Limb (tissue), 2 donors: ENCODE measurements at regions not wholly inside any gene's neighbourhood (a gene's known extent, or its start where the extent isn't known, plus 50 kb on each side); places are given as distances from the start of the nearest gene placed in this dataset.
"Not testable (repeated sequence)": the region's sequence is repeated elsewhere in the genome, so short reads cannot be mapped to it uniquely, and the experiment has no call there.

Source experiments
- DNase-seq, 2 donors: peaks; one replicate each; pipeline ENCODE4 v3.0.0-alpha.2; 2016; ENCODE audit errors: extremely low spot score in 2 of 2

DNA sequence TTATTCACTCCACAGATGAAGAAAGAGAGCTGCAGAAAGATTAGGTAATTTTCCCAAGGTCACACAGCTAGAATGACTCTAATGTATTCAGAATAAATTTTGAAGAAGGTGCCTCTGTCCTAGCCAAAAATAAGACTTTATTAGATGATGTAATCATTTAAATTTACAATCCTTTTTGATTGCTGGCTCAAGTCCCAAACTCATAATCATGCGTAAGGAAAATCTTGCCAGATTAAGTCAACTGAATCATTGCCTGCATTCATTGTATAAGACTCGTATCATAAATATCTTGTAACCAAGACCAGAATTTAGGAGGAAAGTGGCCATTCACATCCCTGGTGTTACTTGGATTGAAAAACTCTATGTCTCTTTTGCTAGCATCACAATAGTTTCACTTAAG, 53.1 kb upstream of the STK39 start:
- no peak for DNase-seq

DNA sequence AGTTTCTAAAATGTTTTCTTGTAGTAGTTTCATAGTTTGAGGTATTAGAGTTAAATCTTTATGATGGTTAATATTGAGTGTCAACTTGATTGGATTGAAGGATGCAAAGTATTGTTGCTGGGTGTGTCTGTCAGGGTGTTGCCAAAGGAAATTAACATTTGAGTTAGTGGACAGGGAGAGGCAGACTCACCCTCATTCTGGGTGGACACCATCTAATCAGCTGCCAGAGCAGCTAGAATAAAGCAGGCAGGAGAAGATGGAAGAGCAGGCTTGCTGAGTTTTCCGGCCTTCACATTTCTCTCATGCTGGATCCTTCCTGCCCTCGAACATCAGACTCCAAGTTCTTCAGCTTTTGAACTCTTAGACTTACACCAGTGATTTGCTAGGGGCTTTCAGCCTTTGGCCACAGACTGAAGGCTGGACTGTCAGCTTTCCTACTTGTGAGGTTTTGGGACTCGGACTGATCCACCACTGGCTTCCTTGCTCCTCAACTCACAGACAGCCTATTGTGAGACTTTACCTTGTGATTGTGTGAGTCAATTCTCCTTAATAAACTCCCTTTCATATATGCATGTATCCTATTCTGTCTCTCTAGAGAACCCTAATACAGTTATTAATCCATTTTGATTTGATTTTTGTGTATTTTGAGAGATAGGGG, 56.8 kb upstream of the STK39 start:
- DNase-seq, result no peak

DNA sequence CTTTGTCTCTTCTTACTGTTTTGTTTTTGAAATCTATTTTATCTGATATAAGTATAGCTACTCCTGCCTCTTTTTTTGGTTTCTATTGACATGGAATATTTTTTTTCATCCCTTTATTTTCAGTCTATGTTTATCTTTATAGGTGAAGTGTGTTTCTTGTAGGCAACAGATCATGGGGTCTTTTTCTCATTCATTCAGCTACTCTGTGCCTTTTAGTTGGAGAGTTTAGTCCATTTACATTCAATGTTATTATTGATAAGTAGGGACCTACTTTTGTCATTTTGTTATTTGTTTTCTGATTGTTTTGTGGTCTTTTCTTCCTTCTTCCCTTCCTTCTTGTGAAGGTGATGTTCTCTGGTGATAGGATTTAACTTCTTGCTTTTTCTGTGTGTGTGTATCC, 60.0 kb upstream of the STK39 start:
- no peak for DNase-seq

DNA sequence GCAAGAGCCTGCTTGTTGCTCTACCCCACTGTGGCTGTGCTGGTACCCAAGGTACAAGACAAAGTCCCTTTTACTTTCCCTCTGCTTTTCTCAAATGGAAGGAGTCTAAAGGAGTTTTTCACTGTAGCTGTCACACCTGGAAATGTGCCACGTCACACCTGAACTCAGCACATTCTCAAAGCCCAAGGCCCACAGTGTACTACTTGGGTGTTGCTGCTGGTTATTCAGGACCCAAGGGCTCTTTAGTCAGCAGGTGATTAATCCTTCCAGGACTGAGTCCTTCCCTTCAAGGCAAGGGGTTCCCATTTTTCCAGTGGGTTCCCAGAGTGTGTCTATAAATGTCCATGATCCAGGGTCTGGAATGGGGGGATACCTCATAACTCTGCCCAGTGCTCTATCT, 63.2 kb upstream of the STK39 start:
- no peak for DNase-seq

DNA sequence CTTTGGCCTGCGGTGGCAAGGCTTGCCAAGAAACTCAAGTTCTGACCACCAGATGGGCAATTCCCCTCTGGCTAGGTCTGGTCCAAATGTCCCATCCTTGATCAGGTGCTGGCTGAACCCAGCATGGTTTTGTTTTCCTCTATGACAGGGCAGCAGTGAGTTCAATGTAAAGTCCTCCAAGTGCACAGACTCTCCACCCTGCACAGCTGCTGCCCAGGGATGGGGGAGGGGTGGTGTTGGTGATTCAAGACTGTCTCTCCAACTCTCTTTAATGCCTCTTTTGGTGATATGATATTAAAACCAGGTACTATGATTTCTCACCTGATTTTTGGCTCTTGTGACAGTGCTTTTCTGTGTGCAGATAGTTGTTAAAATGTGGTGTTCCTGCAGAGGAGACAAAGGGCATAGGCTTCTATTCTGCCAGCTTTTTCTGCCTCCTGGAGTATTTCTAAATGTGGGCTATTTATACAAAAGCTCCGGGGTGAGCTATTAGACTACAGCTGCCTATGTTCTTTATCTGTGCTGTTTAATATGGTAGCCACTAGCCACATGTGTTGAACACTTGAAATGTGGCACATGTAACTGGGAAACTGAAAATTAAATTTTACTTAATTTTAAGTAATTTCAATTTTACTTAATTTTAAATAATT, 64.0 kb upstream of the STK39 start:
- DNase-seq, result peak in 1 of 2 donors; percentile 51

DNA sequence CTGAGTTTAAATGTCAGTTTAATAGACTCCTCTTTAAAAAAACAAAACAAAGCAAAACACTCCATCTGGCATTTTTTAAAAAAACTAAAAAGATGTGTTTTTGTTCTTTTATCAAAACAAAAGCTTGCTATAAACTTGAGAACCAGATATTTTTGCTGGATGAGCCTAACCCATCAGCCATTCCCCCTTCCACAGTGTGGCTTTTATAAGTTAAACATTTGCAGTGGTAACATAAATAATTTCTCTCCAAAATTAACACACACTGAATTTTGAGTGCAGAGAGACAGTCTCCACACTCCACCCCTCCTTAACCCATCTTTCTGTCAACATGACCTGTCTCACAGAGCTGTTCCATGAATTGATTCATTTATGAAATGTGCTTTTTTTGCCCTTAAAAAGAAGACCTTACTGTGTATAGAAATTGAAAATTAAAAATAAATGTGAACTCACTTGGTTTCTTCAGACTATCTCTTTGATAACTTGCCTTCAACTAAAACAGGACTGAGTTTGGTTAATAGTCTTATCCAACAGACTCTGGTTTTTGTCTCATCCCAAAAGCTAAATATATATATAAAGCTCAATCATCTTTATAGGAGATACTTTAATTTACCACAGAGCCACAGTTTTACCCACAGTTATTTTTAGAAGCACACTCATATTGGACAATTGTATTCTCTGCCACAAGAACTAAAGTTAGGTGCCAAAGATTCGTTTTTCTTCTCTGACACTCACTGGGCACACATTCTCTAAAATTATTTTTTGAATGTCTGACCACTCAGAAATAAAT, 64.8 kb upstream of the STK39 start:
- no peak for DNase-seq

DNA sequence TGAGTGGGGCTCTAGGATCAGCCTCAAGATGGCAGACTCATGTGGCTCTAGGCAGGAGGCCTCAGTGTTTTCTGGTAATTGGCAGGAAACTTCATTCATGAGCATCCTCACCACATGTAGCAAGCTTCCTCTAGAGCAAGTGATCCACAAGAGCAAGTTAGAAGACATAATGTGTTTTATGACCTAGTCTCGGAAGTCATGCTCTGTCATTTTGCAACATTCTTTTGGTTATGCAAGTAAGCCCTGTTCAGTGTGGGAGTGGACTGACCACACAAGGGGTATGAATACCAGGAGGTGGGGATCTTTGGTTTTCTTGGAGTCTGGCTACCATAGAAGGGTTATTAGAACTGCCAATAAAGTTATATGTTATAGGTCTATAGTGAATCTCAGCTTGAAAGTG, 66.8 kb upstream of the STK39 start:
- no peak for DNase-seq

DNA sequence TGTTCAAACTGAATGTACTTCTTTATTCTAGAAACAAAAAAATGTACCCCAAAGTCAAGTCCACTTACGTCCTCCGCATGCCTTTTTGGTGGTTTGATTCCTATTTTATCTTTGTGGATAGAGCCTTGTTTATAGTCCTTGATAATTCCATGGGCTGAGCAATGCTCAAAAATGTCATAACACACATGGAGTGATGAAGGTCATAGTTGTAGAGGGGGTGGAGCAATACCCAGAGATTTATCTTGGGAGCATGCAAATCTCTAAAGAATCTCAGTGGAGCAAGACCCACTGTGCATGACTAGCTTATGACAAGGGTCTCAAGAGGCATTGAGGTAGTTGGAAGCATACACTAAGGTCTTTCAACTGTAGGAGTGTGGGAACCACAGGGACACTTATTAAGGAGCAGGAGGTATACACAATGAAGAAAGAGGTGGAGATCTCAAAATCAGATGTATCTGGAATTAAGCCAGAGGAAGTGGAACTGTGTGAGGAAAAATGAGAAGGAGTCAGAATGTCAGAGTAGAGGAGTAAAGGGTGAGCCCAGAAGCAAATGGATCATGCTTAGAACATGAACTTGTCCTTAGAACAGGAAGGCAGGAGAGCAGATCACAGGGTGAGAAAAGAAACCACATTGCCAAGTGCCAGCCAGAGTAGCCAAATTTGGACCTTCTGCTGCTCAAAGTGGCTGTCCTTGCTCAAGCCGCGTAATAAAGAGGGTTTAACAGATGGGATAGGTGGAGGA, 68.1 kb upstream of the STK39 start:
- DNase-seq, result no peak

DNA sequence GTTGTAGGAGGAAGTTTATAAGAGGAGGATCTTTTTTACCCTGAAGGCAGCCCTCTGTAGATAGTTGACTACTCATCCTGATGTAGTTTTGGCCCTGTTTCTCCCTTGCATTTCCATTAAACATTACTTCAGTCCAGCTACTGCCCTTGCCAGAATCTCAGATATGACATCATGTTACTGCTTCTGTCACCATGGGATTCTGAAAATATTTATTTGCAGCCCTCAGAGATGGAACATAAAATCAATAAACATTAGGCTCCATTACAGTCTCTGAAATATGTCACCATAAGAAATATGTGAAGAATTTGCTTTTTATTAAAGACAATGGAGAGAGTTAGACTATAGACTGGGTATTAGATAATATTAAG, 68.7 kb upstream of the STK39 start:
- peak in 1 of 2 donors; percentile 55 for DNase-seq

DNA sequence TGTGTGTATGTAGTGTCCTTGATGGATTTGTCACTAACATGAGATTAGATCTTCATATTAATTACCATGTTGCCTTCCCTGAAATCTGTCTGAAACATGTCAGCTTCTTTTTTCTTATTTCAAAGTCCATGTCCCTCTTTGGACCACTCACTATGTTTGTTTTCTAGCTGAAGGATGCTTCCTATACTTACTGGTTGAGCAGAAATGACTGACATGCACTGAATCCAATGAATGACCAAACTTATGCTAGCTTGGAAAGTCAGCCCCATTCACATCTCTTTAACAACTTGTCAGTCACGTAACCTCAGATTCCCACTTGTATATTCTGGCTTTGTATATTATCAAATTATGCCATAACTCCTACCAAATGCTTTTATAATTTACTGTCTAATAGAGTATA, 69.9 kb upstream of the STK39 start:
- DNase-seq, result no peak

DNA sequence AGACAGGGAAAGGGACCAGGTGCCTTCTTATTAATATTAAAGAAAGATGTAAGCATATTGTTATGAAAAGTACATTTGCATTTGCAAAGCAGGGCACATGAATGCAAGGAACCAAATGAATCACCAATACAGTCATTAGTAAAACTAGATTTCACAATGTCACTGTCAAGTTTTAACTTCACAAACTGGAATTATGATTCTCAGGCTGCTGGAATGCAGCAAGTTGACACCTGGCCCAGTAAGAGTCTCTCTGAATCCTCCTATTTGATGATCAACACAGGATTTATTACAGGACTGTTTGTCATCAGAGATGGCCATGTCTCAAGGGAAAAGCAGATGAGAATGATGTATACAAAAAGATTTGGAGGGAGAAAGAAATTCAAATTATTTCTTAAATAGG, 72.9 kb upstream of the STK39 start:
- DNase-seq, result no peak

DNA sequence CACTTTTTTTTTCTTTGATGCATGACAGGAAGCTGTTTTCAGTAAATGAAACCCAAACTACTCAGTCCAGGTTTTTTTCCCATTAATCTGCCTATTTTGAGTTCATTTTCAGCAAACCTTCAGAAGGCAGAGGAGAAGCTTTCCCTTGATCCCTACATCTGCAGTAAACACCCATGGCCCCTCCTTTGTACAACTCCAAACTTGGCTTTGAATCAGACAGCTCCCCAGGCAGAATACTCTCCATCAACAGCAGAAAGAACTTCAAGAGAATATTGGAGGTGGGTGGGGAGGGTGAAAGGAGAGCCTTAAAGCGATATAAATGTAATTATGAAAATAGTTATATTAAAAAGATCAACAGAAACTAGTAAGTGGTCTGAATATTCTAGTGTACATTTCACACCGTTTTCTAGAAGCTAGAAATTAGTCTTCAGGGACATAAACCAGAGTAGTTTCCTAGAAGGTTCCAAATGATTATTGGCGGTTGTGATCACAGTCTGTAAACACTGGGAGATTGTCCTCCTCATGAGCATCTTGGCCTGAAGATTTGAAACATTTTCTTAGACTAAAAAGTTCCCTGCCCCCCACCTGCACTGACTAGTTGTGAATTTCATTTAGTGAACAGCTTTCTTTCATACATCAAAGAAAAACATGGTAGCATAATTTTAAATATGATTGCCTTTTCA, 75.1 kb upstream of the STK39 start:
- DNase-seq, result no peak

DNA sequence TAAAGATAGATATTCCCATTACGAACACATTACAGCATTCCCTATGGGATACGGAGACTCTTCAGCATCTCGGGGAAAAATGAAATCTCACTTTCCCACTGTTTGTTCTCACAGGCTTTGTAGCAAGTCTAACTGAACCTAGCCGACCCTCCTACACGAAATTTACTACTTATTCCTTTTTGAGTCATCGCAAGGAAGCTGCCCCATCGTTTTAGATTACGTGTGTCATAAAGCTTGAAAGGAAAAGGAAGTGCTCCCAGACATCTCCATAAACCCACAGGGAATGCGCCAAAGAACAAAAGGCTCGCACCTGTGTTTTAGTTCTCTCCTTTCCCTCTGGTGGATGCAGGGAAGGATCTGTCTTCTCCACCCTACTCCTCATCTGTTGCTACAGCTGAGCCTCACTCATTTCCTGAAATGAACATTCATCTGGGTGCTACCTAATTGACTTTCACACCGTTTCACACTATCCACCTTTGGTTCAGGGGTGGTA, 76.2 kb upstream of the STK39 start:
- DNase-seq, result no peak

DNA sequence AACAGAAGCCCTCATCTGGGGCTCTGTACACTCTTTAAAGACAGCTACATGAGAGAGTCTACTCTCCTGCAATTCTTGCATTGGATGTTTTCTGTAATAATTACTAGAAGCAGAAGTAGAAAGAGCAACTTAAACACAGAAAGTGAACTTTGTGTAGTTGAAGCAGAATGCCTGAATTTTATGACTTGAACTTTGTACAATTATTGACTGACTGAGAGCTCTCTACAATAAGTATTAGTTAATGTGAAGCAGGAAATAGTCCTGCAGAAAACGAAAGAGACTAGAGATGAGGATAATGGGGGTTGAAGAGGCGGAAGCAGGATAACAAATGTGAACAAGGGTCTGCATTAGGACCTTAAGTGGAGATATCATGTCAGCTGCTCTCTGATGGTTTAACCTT, 79.2 kb upstream of the STK39 start:
- no peak for DNase-seq

DNA sequence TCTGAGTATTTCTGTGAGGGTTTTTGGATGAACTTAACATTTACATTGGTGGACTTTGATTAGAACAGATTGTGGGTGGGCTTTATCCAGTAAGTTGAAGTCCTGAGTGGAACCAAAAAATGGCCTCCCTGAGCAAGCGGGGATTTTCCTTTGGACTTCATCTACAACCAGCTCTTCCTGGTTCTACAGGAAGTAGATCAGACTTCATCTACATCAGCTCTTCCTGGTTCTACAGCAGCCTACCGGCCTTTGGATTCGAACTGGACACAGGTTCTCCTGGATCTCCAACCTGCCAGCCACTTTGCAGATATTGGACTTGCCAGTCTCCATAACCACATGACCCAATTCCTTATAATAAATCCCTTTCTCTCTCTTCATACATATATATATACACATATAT, 79.9 kb upstream of the STK39 start:
- no peak for DNase-seq

DNA sequence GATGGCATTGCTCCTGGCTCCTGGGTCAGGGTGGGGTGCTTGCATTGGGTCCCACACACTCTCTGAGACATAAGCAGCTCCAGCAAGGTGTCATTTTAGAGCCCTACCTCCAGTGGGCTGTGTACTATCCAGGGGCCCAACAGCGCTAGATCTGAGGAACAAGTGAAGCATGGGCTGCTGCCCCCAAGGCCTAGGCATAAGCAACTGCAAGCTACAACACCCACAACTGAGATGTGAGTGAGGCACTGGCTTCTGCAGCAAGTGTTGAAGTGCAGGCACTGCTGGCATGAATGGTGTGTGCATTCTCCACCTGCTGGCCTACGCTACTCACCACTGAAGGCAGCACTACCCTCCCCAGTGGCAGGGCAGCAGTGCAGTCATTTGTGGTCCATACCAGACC, 81.0 kb upstream of the STK39 start:
- no peak for DNase-seq

DNA sequence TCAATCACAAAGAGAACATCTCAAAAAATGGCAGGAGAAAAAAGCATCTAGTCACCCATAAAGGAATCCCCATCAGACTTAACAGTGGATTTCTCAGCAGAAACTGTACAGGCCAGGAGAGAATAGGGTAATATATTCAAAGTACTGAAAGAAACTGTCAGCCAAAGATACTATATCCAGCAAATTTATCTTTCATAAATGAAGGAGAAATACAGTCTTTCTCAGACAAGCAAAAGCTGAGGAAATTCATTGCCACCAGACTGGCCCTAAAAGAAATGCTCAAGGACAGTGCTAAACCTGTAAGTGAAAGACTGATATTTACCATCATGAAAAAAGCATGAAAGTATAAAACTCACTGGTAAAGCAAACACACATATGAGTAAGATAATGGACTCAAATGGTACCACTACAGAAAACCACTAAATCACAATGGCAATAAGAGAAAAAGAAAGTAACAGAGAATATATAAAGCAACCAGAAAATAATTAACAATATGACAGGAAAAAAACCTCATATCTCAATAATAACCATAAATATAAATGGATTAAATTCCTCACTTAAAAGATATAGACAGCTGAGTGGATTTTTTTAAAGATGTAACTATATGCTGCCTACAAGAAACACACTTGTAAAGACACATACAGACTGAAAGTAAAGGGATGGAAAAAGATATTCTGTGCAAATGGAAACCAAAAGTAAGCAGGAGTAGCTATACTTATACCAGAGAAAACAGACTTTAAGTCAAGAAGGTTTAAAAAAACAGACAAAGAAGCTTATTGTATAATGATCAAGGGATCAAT, 83.4 kb upstream of the STK39 start:
- DNase-seq, result no peak

DNA sequence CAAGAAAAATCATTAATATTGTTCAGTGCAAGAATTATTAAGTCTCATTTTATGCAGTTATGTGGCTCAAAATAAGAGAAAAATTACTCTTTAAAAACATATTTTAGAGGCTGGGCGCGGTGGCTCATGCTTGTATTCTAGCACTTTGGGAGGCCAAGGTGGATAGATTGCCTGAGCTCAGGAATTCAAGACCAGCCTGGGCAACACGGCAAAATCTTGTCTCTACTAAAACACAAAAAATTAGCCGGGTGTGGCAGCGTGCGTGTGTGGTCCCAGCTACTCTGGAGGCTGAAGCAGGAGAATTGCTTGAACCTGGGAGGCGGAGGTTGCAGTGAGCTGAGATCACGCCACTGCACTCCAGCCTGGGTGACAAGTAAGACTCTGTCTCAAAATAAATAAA, 87.9 kb upstream of the STK39 start:
- not testable (repeated sequence) for DNase-seq

DNA sequence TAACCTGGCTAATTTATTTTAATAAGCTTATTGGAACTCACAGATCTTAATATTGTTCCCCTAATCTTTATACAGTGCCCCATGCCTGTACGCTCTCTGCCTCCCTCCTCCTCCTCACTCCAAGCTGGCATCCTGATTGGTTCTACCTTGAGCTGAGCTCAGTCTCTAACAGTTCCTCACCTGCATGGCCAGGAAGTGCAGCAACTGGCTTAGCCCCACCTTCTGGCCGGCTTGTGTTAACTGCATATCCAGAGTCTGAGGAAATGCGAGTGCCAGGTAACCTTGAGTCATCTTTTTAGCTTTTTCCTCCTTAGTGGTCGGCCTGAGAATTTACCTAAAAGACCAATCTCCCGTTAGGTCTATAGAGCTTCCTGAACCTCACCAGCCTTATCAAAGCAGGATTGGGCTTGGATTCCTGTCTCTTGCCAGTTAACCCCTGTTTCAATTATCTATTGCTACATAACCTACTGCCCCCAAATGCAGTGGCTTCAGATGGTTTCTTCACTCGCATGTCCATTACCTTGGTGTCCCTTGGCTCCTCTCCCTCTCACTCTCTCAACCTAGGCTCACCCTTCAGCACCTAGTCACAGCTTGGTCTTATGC, 89.5 kb upstream of the STK39 start:
- DNase-seq, result no peak

DNA sequence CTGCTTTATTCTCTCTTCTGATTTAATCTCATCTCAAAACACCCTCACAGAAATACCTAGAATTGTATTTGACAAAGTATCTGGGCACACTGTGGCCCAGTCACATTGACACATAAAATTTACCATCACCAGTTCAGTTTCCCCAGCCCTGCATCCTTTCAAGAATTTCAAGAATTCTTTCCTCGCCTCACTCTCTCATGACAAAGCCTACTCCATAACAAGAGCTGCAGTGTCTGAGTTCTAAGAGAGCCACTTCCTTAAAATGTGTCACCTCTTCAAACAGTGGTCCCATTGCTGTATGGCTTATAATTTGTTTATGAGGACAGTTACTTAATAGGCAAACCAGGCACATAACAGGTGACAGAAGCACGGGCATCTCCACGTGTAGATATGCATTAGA, 90.9 kb upstream of the STK39 start:
- no peak for DNase-seq
